ENCODE measurements at regions not wholly inside any gene's neighbourhood (a gene's known extent, or its start where the extent isn't known, plus 50 kb on each side); places are given as distances from the start of the nearest gene placed in this dataset.
"Not testable (repeated sequence)": the region's sequence is repeated elsewhere in the genome, so short reads cannot be mapped to it uniquely, and the experiment has no call there.

GRCh38 chr16:18263046-18263445, 73.5 kb downstream of the NPIPA8 start:
- DNase-seq, result not testable (repeated sequence)

GRCh38 chr16:18261848-18262247, 74.7 kb downstream of the NPIPA8 start:
- not testable (repeated sequence) for DNase-seq

GRCh38 chr16:18259496-18260176, 76.9 kb downstream of the NPIPA8 start:
- DNase-seq, result not testable (repeated sequence)

DNA sequence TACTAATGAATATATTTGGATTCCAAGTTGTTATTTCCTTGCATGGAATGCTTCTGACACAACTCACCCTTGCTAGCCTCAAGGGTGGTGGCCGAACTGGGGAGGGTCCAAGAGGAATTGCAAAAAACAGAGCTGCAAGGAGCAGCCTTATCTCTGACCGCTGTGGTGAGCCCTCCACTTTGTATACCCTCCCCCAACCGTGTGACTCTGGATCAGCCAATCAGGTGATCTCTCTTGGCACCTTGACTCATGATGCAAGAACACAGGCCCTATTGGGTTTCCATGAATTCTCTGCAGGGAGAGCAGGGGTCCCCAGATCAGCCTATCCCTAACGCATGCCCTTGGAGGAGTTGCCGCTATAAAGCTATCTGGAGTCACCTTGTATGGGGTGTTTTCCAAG, 83.6 kb downstream of the NPIPA8 start:
- not testable (repeated sequence) for DNase-seq

DNA sequence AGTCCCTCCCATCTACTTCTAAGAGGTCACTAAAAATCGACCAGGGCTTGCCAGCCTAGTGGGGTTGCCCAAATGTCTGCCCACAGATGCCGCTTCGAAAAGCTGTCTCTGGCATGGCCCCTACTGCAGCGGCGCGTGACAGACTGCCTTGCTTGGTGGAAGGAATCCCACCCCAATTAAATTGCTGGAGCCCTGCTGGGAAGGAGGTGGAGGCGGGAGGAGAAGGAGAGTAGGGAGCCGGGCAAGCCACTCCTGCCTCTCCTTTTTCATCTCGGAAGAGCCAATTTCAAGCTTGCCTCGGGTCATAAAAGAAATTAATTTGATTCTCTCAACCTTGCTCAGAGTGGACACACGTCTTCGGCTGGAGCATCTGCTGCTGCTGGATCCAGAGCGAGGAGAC, 106.0 kb downstream of the NPIPA8 start:
- not testable (repeated sequence) for DNase-seq

- not testable (repeated sequence) for DNase-seq
Measured at GRCh38 chr16:18222054-18223009, 114.2 kb downstream of the NPIPA8 start.

- not testable (repeated sequence) for DNase-seq
Measured at GRCh38 chr16:18217741-18218140, 118.8 kb downstream of the NPIPA8 start.

GRCh38 chr16:18216814-18217213, 119.7 kb downstream of the NPIPA8 start:
- not testable (repeated sequence) for DNase-seq

DNA sequence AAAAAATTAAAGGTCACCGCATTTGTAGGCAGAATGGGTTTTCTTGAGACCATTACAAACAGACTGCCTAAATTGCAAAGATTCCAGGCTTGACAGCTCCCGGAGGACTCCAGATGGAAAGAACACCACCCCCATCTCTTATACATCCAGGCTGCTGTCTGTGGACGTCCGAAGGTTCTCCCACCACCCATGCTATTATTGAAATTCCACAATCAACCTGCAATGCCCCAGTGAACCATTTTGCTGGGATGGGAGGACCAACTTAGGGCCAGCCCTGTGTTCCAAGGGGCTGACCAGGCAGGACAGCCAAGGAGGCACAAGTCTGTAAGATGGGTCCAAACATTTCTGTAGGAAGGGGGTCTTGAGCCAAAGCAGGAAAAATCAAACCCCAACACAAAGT, 122.7 kb downstream of the NPIPA8 start:
- not testable (repeated sequence) for DNase-seq

DNA sequence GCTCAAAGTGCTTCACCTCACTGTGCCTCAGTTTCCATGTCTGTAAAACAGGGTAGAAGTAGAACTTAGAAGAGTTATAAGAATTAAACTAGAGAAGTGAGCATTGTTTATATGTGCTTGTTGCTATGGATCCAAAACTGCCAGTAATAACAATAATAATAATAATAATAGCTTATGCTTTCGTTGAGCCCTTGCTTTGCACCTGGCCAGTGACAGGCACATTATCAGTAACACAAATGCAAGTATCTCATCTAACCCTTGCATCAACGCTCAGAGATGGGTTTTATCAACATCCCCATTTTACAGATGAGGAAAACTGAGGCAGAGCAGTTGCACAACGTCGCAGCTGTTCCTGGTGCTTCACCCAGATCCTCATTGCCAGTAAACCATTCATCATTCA, 125.0 kb downstream of the NPIPA8 start:
- not testable (repeated sequence) for DNase-seq

- not testable (repeated sequence) for DNase-seq
Measured at GRCh38 chr16:18204786-18205185, 131.8 kb downstream of the NPIPA8 start.

GRCh38 chr16:18204309-18204708, 132.2 kb downstream of the NPIPA8 start:
- DNase-seq, result not testable (repeated sequence)

- DNase-seq, result not testable (repeated sequence)
Measured at GRCh38 chr16:18201511-18201910, 135.0 kb downstream of the NPIPA8 start.

DNA sequence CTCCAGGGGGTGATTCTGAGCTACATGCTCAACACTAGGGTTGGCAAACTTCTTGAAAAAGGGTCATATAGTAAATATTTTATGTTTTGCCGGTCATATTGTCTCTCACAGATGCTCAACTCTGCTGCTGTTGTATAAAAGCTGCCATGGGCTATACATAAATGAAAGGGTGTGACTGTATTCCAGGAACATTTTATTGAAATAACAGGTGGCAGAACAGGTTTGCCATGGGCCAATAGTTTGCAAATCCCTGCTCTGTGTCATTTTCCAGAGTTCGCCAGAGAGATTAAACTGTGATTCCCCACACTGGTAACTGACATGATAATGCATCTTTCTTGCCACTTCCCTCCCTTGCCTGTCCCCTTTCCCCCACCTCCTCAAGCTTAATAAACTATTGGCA, 144.1 kb downstream of the NPIPA8 start:
- DNase-seq, result not testable (repeated sequence)

DNA sequence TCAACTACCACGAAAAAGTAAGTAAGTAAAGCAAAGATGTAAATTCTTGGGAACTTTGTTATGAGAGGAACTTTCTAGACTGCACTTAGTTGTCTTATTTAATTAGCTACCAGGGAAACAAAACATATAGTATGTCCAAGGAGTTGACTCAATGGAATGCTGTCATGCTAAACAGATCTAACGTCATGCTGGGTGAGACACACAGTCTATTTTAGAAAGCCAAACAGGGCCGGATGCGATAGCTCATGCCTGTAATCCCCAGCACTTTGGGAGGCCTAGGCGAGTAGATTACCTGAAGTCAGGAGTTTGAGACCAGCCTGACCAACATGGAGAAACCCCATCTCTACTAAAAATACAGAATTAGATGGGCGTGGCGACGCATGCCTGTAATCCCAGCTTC, 146.4 kb downstream of the NPIPA8 start:
- not testable (repeated sequence) for DNase-seq

- DNase-seq, result not testable (repeated sequence)
Measured at GRCh38 chr16:18184755-18185154, 151.8 kb downstream of the NPIPA8 start.

GRCh38 chr16:18181028-18181427, 155.5 kb downstream of the NPIPA8 start:
- not testable (repeated sequence) for DNase-seq

DNA sequence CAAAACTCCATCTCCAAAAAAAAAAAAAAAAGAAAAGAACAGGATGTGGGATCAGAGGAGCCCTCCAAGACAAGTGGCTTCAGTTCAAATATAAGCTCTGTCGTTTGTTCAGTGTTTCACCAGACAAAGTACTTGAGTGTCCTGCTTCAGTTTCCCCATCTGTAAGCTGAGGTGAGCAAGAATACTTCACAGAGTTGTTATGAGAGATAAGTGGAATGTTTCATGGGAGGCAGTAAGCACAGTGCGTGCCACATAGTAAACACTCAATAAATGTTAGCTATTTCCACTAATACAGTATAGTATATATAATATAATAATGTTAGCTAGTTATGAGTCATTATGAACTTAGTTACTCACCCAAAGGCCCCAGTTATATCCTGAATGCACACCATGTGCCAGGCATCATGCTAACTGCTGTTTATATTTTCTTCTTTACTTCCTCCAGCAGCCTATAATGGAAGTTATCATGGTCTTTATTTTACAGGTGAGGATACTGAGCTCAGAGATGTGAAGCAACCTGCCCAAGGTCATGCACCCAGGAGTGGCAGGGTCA, 162.5 kb downstream of the NPIPA8 start:
- DNase-seq, result peak; percentile 70

DNA sequence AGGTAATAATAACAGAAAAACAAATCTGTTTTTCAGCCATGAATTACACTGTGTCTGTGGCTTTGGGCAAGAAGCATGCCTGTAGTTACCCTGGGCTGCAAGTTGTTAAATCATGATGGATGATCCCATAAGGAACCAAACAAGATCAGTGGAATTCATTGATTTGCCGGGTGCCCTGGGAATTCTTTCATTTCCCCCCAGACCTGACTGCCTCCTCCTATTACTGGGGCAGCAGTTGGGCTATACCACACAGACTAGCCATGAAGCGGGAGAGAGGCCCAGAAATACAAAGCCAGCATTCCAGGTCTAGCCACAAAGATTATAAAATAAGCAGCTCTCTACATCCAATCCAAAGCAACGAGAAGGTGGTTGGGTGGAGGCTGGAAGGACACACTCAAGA, 174.2 kb downstream of the NPIPA8 start:
- DNase-seq, result not testable (repeated sequence)

DNA sequence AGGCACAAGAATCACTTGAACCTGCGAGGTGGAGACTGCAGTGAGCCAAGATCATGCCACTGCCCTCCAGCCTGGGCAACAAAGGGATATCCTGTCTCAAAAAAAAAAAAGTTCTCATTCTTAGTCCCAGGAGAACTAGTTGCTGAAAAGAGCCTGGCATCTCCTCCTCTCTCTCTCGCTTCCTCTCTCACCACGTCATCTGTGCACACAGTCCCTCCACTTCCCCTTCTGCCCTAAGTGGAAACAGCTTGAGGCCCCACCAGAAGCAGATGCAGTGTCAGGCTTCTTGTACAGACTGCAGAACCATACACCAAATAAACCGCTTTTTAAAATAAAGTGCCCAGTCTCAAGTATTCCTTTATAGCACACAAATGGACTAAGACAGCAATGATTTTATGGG, 175.3 kb downstream of the NPIPA8 start:
- DNase-seq, result not testable (repeated sequence)

- DNase-seq, result not testable (repeated sequence)
Measured at GRCh38 chr16:18159185-18159584, 177.4 kb downstream of the NPIPA8 start.

- not testable (repeated sequence) for DNase-seq
Measured at GRCh38 chr16:18157854-18158253, 178.7 kb downstream of the NPIPA8 start.

- not testable (repeated sequence) for DNase-seq
Measured at GRCh38 chr16:18152832-18153231, 183.7 kb downstream of the NPIPA8 start.

All from DMS153 (cell line).